GM21619 (cell line): ENCODE measurements at regions not wholly inside any gene's neighbourhood (a gene's known extent, or its start where the extent isn't known, plus 50 kb on each side); places are given as distances from the start of the nearest gene placed in this dataset.
"Not testable (repeated sequence)": the region's sequence is repeated elsewhere in the genome, so short reads cannot be mapped to it uniquely, and the experiment has no call there.

Source experiments
- ATAC-seq: cut with Tn5 transposase; IDR thresholded peaks from one replicate; pipeline ENCODE4 v1.9.1; 2021; ENCODE audit not compliant: unreplicated experiment

- ATAC-seq: not testable (repeated sequence)
Measured at GRCh38 chr12:13518034-13518433, 321.5 kb downstream of the EMP1 start.

- no peak for ATAC-seq
Measured at GRCh38 chr12:13509740-13510139, 313.2 kb downstream of the EMP1 start.

GRCh38 chr12:13505636-13506035 is 309.1 kb downstream of the EMP1 start:
- no peak for ATAC-seq

- ATAC-seq: no peak
Measured at GRCh38 chr12:13505224-13505623, 308.7 kb downstream of the EMP1 start.

- ATAC-seq: no peak
Measured at GRCh38 chr12:13504736-13505135, 308.2 kb downstream of the EMP1 start.

- ATAC-seq: no peak
Measured at GRCh38 chr12:13504074-13504473, 307.5 kb downstream of the EMP1 start.

- no peak for ATAC-seq
Measured at GRCh38 chr12:13503094-13503835, 306.7 kb downstream of the EMP1 start.

- no peak for ATAC-seq
Measured at GRCh38 chr12:13499008-13499407, 302.5 kb downstream of the EMP1 start.

GRCh38 chr12:13496111-13496510 is 299.6 kb downstream of the EMP1 start:
- ATAC-seq: no peak

- ATAC-seq: no peak
Measured at GRCh38 chr12:13489246-13489645, 292.7 kb downstream of the EMP1 start.

- no peak for ATAC-seq
Measured at GRCh38 chr12:13487326-13487725, 290.8 kb downstream of the EMP1 start.

GRCh38 chr12:13486794-13487193 is 290.3 kb downstream of the EMP1 start:
- no peak for ATAC-seq

GRCh38 chr12:13478650-13479181 is 282.2 kb downstream of the EMP1 start:
- ATAC-seq: no peak

- ATAC-seq: no peak
Measured at GRCh38 chr12:13474381-13474780, 277.9 kb downstream of the EMP1 start.

GRCh38 chr12:13472690-13473089 is 276.2 kb downstream of the EMP1 start:
- peak; percentile 98 for ATAC-seq

- ATAC-seq: no peak
Measured at GRCh38 chr12:13471471-13471870, 274.9 kb downstream of the EMP1 start.

- no peak for ATAC-seq
Measured at GRCh38 chr12:13465635-13466034, 269.1 kb downstream of the EMP1 start.

GRCh38 chr12:13463189-13463588 is 266.7 kb downstream of the EMP1 start:
- ATAC-seq: no peak

- no peak for ATAC-seq
Measured at GRCh38 chr12:13462450-13462849, 265.9 kb downstream of the EMP1 start.

GRCh38 chr12:13455778-13456144 is 259.2 kb downstream of the EMP1 start:
- ATAC-seq: no peak

GRCh38 chr12:13454991-13455777 is 258.7 kb downstream of the EMP1 start:
- ATAC-seq: no peak

GRCh38 chr12:13452955-13453570 is 256.5 kb downstream of the EMP1 start:
- no peak for ATAC-seq
